ENCODE measurements at regions not wholly inside any gene's neighbourhood (a gene's known extent, or its start where the extent isn't known, plus 50 kb on each side); places are given as distances from the start of the nearest gene placed in this dataset.

GRCh38 chr14:25993830-25994229 lies 604.0 kb downstream of the NOVA1 start:
- Histone ChIP-seq H4K5ac (ENCODE audit: low read depth, low read length) (no peak overlapping the region), H4K20me1 (ENCODE audit: insufficient read depth, low read length) (no peaks in the 10 kb centered on the region), H3K14ac (replicated peaks; ENCODE audit: low read depth, low read length) (no peak overlapping the region), H2BK5ac (ENCODE audit: low read depth, low read length, poor library complexity, severe bottlenecking) (no peak overlapping the region), H3K18ac (ENCODE audit: low read depth, low read length) (no peak overlapping the region), H3K9ac (ENCODE audit: low read depth, low read length) (no peak overlapping the region), H2BK20ac (ENCODE audit: low read depth, low read length) (no peak overlapping the region), H3K4me3 (ENCODE audit: insufficient read depth, low read depth, low read length) (no peak overlapping the region), H3K27me3 (ENCODE audit: control insufficient read depth, insufficient read depth, low read length) (no peaks in the 10 kb centered on the region), H3K9me3 (ENCODE audit: control insufficient read depth, insufficient read depth, low read length) (peaks cover 2% of the 10 kb centered on the region; the same call in 1 of the 2 replicates), H4K91ac (ENCODE audit: insufficient read depth, low read depth, low read length) (no peak overlapping the region), H2AFZ (replicated peaks; ENCODE audit: low read length, poor library complexity) (no peak overlapping the region), H2BK15ac (ENCODE audit: low read depth, low read length) (no peak overlapping the region), H2AK9ac (replicated peaks; ENCODE audit: low read depth, low read length, poor library complexity) (no peak overlapping the region), H4K8ac (ENCODE audit: low read depth in 2 of 2, low read length in 2 of 2) (no peak overlapping the region), H2BK120ac (ENCODE audit: low read depth, low read length) (no peak overlapping the region), H3K9me1 (ENCODE audit: insufficient read depth, low read length) (no peaks in the 10 kb centered on the region), H3K4me2 (ENCODE audit: low read depth, low read length) (no peak overlapping the region), H3K27ac (ENCODE audit: insufficient read depth, low read length) (no peak overlapping the region), H3K23ac (ENCODE audit: low read depth, low read length) (no peak overlapping the region), H3K4ac (ENCODE audit: low read depth, low read length) (no peak overlapping the region), H3K4me1 (ENCODE audit: control insufficient read depth, insufficient read depth, low read length) (no peaks in the 10 kb centered on the region), H2AK5ac (ENCODE audit: low read depth, low read length) (no peak overlapping the region), H3K36me3 (ENCODE audit: control insufficient read depth, insufficient read depth, low read length) (no peaks in the 10 kb centered on the region), H3K79me1 (ENCODE audit: low read depth in 1 of 2, low read length in 2 of 2) (no peaks in the 10 kb centered on the region), H3K56ac (ENCODE audit: extremely low read depth, insufficient read depth, low read length) (no peak overlapping the region)
- ChIA-PET POLR2A (ENCODE audit: unreplicated experiment) (no interaction called here), CTCF (no interaction called here)
- in situ Hi-C loops (cut with MboI; ENCODE audit: low sequenced_read_pairs): no loop called here
- dilution Hi-C loops (cut with HindIII; ENCODE audit: low sequenced_read_pairs, unreplicated experiment): no loop called here
- intact Hi-C loops (cut with micrococcal nuclease): no loop called here
- no TSS peak for BruUV-seq (replicated peaks)
- DNase-seq (no peak), ATAC-seq (ENCODE audit: low read depth) (no peak)
- TF ChIP-seq RFX5 (IDR thresholded peaks at IDR 0.05; ENCODE audit: low read depth, low read length) (no peak), MXI1 (IDR thresholded peaks at IDR 0.05; ENCODE audit: borderline replicate concordance, low read depth, low read length) (no peak), SMC3 (IDR thresholded peaks at IDR 0.05; ENCODE audit: low read depth, low read length) (no peak), RAD21 (IDR thresholded peaks at IDR 0.05; ENCODE audit: low read length) (no peak), MAZ (IDR thresholded peaks at IDR 0.05; ENCODE audit: borderline replicate concordance, low read depth, low read length) (no peak), POLR2A (IDR thresholded peaks at IDR 0.05; ENCODE audit: low read depth, low read length) (no peak), BHLHE40 (IDR thresholded peaks at IDR 0.05; ENCODE audit: low read depth, low read length) (no peak), CTCF (conservative IDR thresholded peaks at IDR 0.05; ENCODE audit: low read depth, low read length) (no peak)
